ENCODE measurements at regions not wholly inside any gene's neighbourhood (a gene's known extent, or its start where the extent isn't known, plus 50 kb on each side); places are given as distances from the start of the nearest gene placed in this dataset.

DNA sequence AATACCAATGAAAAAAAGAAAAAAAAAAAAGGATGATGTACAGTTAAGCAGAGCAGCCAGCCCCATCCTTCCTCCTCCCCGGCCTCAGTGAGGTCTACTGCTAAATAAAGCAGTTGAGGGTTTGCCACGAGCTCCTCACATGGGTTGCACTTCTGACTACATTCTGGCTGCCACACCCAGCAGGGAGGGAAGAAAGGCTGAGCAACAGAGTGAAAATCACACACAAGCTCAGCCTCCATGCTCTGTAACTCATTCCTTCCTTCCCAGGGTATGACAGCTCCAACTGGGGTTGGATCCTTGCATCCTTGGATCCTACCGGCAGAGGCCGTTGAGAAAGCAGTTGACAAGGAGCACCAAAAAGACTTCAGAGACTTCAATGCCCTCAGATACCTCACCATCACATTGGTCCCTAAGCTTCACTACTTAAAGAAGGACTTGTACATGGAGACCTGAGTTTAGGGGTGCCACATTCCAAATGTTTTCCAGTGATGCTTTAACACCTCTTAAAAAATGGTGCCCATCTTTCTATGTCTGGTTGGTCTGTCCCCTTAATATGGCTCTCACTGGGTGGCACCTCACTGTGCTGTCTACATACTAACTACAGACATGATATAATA is 52.9 kb upstream of the PIK3CG start:
- Histone ChIP-seq H3K9me3 (ENCODE audit: low read depth, low read length) (no peaks in the 10 kb centered on the region), H3K27ac (no peak overlapping the region), H3K9ac (ENCODE audit: insufficient read length) (no peak overlapping the region), H3K4me3 (no peak overlapping the region), H3K36me3 (ENCODE audit: insufficient read depth, low read length) (no peaks in the 10 kb centered on the region)
- DNase-seq (ENCODE audit: low read depth, low spot score): no peak
- TF ChIP-seq FOXP2 (optimal IDR thresholded peaks at IDR 0.05; ENCODE audit: control extremely low read depth, extremely low read length, insufficient read depth) (no peak), POLR2AphosphoS5 (IDR thresholded peaks at IDR 0.05; ENCODE audit: borderline replicate concordance, low read depth, low read length) (no peak), EZH2 (IDR thresholded peaks at IDR 0.05) (no peak)

DNA sequence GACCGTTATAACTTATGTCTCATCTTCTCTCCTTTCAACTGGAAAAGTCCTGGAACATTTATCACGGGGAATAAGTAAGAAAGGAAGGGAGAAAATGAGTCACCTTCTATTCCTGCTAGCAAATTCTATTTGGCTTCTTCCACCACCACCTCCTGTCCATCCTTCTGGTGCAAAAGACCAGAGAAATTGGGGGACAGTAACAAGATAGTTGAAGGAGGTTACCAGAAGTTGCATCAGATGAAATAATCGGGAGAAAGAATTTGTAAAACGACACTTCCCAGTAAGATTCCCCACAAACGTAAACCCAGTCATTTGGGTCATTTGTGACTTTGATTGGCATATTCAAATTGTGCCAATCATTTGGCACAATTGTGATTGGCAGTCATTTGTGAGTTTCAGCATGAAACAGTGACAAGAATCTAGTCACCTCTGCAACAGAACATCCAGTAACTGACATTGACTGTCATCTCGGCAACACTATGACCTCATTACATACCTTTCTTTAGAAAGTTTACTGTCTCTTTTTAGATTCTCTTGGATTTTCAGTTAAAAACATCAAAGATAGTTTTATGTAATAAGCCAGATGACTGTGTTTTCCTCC is 51.3 kb upstream of the PIK3CG start:
- Histone ChIP-seq H3K9me3 (ENCODE audit: low read depth, low read length) (no peaks in the 10 kb centered on the region), H3K27ac (no peak overlapping the region), H3K9ac (ENCODE audit: insufficient read length) (no peak overlapping the region), H3K4me3 (no peak overlapping the region), H3K36me3 (ENCODE audit: insufficient read depth, low read length) (no peaks in the 10 kb centered on the region)
- no peak for TF ChIP-seq FOXP2 (optimal IDR thresholded peaks at IDR 0.05; ENCODE audit: control extremely low read depth, extremely low read length, insufficient read depth)
- no peak for TF ChIP-seq EZH2 (IDR thresholded peaks at IDR 0.05)
- TF ChIP-seq POLR2AphosphoS5 (IDR thresholded peaks at IDR 0.05; ENCODE audit: borderline replicate concordance, low read depth, low read length): no peak
- no peak for DNase-seq (ENCODE audit: low read depth, low spot score)

GRCh38 chr7:106814887-106815286 is 50.2 kb upstream of the PIK3CG start:
- no peak for TF ChIP-seq EZH2 (IDR thresholded peaks at IDR 0.05)
- no peak for TF ChIP-seq FOXP2 (optimal IDR thresholded peaks at IDR 0.05; ENCODE audit: control extremely low read depth, extremely low read length, insufficient read depth)
- no peak for TF ChIP-seq POLR2AphosphoS5 (IDR thresholded peaks at IDR 0.05; ENCODE audit: borderline replicate concordance, low read depth, low read length)

More at GRCh38 chr7:106814887-106815286, 50.2 kb upstream of the PIK3CG start:
- Histone ChIP-seq H3K9me3 (ENCODE audit: low read depth, low read length) (no peaks in the 10 kb centered on the region), H3K36me3 (ENCODE audit: insufficient read depth, low read length) (no peaks in the 10 kb centered on the region), H3K27ac (no peak overlapping the region), H3K4me3 (no peak overlapping the region), H3K9ac (ENCODE audit: insufficient read length) (no peak overlapping the region)
- no peak for DNase-seq (ENCODE audit: low read depth, low spot score)
